GM12865 (cell line): ENCODE measurements at regions not wholly inside any gene's neighbourhood (a gene's known extent, or its start where the extent isn't known, plus 50 kb on each side); places are given as distances from the start of the nearest gene placed in this dataset.

Source experiments
- DNase-seq: peaks from one replicate; pipeline ENCODE4 v3.0.0; 2010; ENCODE audit warnings: low read depth
- H3K4me3 ChIP-seq: 2 replicates; pipeline ENCODE4 v1.5.1; 2011; ENCODE audit warnings: mild to moderate bottlenecking, low read depth, low read length, control low read depth
- CTCF ChIP-seq: IDR thresholded peaks from 2 replicates; pipeline ENCODE4 v1.5.1; 2011; ENCODE audit warnings: low read length, control low read depth, low read depth, inconsistent platforms; ENCODE audit not compliant: insufficient read depth; ENCODE audit errors: missing control alignments

GRCh38 chr14:25522116-25522515 lies 472.2 kb upstream of the STXBP6 start:
- TF ChIP-seq CTCF: no peak
- H3K4me3 ChIP-seq: no peak overlapping the region
- no peak for DNase-seq

GRCh38 chr14:25521616-25522015 lies 471.7 kb upstream of the STXBP6 start:
- no peak for TF ChIP-seq CTCF
- DNase-seq: no peak
- H3K4me3 ChIP-seq: no peak overlapping the region

- TF ChIP-seq CTCF: no peak
- H3K4me3 ChIP-seq: no peak overlapping the region
- no peak for DNase-seq
Observed at GRCh38 chr14:25520821-25521220, 470.9 kb upstream of the STXBP6 start.

GRCh38 chr14:25518364-25518763 lies 468.4 kb upstream of the STXBP6 start:
- DNase-seq: no peak
- TF ChIP-seq CTCF: no peak
- H3K4me3 ChIP-seq: no peak overlapping the region

GRCh38 chr14:25516838-25517237 lies 466.9 kb upstream of the STXBP6 start:
- no peak for DNase-seq
- no peak overlapping the region for H3K4me3 ChIP-seq
- no peak for TF ChIP-seq CTCF

- TF ChIP-seq CTCF: no peak
- H3K4me3 ChIP-seq: no peak overlapping the region
- no peak for DNase-seq
Observed at GRCh38 chr14:25508845-25509244, 458.9 kb upstream of the STXBP6 start.

- TF ChIP-seq CTCF: no peak
- H3K4me3 ChIP-seq: no peak overlapping the region
- DNase-seq: no peak
Observed at GRCh38 chr14:25501749-25502148, 451.8 kb upstream of the STXBP6 start.
